PC-9 (cell line): ENCODE measurements at regions not wholly inside any gene's neighbourhood (a gene's known extent, or its start where the extent isn't known, plus 50 kb on each side); places are given as distances from the start of the nearest gene placed in this dataset.
A peak's percentile ranks its signal among the peaks of the same experiment; 100 is the strongest.

ENCODE experiments used
- BruUV-seq: library from RNA; stranded (reverse); fragments of 400-500 nt; replicated peaks from 2 replicates; lab custom pipeline; 2021; lab: Mats Ljungman, UMichigan
- CTCF ChIA-PET: fragments of 300-600 bp; sonication (Branson Sonifier 250); formaldehyde crosslinking; loops from one replicate; lab custom pipeline; 2022; ENCODE audit warnings: antibody characterized with exemption; lab: Charles Lee
- POLR2A ChIA-PET: fragments of 300-600 bp; sonication (Branson Sonifier 250); formaldehyde crosslinking; loops from one replicate; lab custom pipeline; 2022; ENCODE audit warnings: antibody characterized with exemption; ENCODE audit not compliant: unreplicated experiment; lab: Charles Lee
- DNase-seq, 2 experiments: peaks; one replicate each; pipeline versions ENCODE4 v3.0.0 to v3.0.0-alpha.2; 2015 to 2022; ENCODE audit warnings: mixed read lengths in 1 of 2
- H2AFZ ChIP-seq: fragments of 200-600 bp; sonication (generic); 2 replicates; pipeline ENCODE4 v1.8.1; 2017; ENCODE audit warnings: antibody characterized with exemption
- H3F3A ChIP-seq: fragments of 200-600 bp; sonication (generic); 2 replicates; pipeline ENCODE4 v1.8.1; 2017; ENCODE audit warnings: antibody characterized with exemption, mild to moderate bottlenecking, low read depth; ENCODE audit not compliant: insufficient read depth
- H3K27ac ChIP-seq: fragments of 200-600 bp; sonication (generic); 2 replicates; pipeline ENCODE4 v1.6.1; 2016; ENCODE audit warnings: mixed run types
- H3K27me3 ChIP-seq: fragments of 200-600 bp; sonication (generic); 2 replicates; pipeline ENCODE4 v1.6.1; 2016; ENCODE audit warnings: low read depth, mixed run types; ENCODE audit not compliant: insufficient read depth
- H3K36me3 ChIP-seq: fragments of 200-600 bp; sonication (generic); 2 replicates; pipeline ENCODE4 v1.6.1; 2016; ENCODE audit warnings: low read depth, mixed run types
- H3K4me1 ChIP-seq: fragments of 200-600 bp; sonication (generic); replicated peaks from 2 replicates; pipeline ENCODE4 v1.6.1; 2016; ENCODE audit warnings: mixed run types; ENCODE audit not compliant: insufficient read depth
- H3K4me2 ChIP-seq: fragments of 200-600 bp; sonication (generic); 2 replicates; pipeline ENCODE4 v1.6.1; 2017; ENCODE audit warnings: mixed run types
- H3K4me3 ChIP-seq: fragments of 200-600 bp; sonication (generic); 2 replicates; pipeline ENCODE4 v1.6.1; 2016; ENCODE audit warnings: mixed run types
- H3K79me2 ChIP-seq: fragments of 200-600 bp; sonication (generic); 2 replicates; pipeline ENCODE4 v1.6.1; 2017; ENCODE audit warnings: low read depth, mixed run types
- H3K9me2 ChIP-seq: fragments of 200-600 bp; sonication (generic); 2 replicates; pipeline ENCODE4 v1.8.1; 2017; ENCODE audit warnings: mild to moderate bottlenecking; ENCODE audit not compliant: insufficient read depth
- H3K9me3 ChIP-seq: fragments of 200-600 bp; sonication (generic); 2 replicates; pipeline ENCODE4 v1.8.1; 2016; ENCODE audit warnings: low read depth; ENCODE audit not compliant: insufficient read depth
- H4K20me1 ChIP-seq: fragments of 200-600 bp; sonication (generic); 2 replicates; pipeline ENCODE4 v1.8.1; 2017; ENCODE audit not compliant: insufficient read depth
- EZH2 ChIP-seq: fragments of 200-600 bp; sonication (generic); IDR thresholded peaks from 2 replicates; pipeline ENCODE4 v1.8.0; 2017; ENCODE audit warnings: antibody characterized with exemption, low read depth
- intact Hi-C: fragments of 100-400 bp; cut with micrococcal nuclease; formaldehyde crosslinking; loops from one replicate; pipeline ENCODE4 v1.10.0; 2022; ENCODE audit not compliant: unreplicated experiment
- TF ChIP-seq, protein P1 (sequence below): fragments of 200-600 bp; sonication (generic); conservative IDR thresholded peaks from 2 replicates; pipeline ENCODE4 v1.6.1; 2017; ENCODE audit warnings: mixed run types, antibody characterized with exemption, mild to moderate bottlenecking, moderate library complexity

DNA sequence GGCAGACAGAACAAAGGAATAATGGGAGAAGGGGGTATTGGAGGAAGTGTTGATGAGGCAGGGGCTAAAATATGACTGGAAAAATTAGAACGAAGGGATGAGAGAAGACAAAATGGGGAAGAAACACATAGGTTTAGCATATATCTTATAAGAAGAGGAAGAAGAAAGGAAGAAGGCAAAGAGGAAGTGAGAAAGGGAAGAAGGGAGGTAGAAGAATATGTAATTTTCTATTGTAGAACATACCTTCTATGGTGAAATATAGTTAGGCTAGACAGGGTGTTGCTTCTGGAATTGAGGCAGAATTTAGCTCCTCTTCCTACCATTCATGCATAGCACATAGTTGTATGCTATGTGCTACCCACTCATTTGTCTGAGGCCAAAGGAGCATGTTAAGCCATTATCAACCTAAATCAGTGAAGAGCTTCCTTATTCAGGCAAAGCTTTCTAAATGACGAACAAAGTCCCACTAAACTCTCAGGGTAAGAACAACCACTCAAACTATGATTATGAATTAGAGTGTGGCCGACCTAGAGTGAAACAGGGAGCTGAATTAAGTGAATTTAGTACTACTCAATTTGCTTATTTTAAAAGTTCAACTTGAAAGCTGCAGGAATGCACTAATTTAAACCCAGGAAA, 180.9 kb upstream of the GALNT5 start:
- ChIA-PET POLR2A (no interaction called here), CTCF (no interaction called here)
- intact Hi-C loops, result no loop called here
- H3K4me1 ChIP-seq, result no peaks in the 10 kb centered on the region
- no peaks in the 10 kb centered on the region for H3K9me2 ChIP-seq
- TF ChIP-seq, protein P1, sequence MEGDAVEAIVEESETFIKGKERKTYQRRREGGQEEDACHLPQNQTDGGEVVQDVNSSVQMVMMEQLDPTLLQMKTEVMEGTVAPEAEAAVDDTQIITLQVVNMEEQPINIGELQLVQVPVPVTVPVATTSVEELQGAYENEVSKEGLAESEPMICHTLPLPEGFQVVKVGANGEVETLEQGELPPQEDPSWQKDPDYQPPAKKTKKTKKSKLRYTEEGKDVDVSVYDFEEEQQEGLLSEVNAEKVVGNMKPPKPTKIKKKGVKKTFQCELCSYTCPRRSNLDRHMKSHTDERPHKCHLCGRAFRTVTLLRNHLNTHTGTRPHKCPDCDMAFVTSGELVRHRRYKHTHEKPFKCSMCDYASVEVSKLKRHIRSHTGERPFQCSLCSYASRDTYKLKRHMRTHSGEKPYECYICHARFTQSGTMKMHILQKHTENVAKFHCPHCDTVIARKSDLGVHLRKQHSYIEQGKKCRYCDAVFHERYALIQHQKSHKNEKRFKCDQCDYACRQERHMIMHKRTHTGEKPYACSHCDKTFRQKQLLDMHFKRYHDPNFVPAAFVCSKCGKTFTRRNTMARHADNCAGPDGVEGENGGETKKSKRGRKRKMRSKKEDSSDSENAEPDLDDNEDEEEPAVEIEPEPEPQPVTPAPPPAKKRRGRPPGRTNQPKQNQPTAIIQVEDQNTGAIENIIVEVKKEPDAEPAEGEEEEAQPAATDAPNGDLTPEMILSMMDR, result no peak
- TF ChIP-seq EZH2, result no peak
- no peaks in the 10 kb centered on the region for H3K79me2 ChIP-seq
- H3F3A ChIP-seq, result no peaks in the 10 kb centered on the region
- no TSS peak for BruUV-seq
- H3K4me3 ChIP-seq, result no peak overlapping the region
- H3K4me2 ChIP-seq, result no peak overlapping the region
- H3K9me3 ChIP-seq, result no peaks in the 10 kb centered on the region
- no peak overlapping the region for H3K27ac ChIP-seq
- DNase-seq, result no peak
- H2AFZ ChIP-seq, result 0 out of 2 replicates have a peak overlapping the region, but pooled peaks have one; percentile 22
- H3K36me3 ChIP-seq, result no peaks in the 10 kb centered on the region
- H3K27me3 ChIP-seq, result no peaks in the 10 kb centered on the region
- no peaks in the 10 kb centered on the region for H4K20me1 ChIP-seq

DNA sequence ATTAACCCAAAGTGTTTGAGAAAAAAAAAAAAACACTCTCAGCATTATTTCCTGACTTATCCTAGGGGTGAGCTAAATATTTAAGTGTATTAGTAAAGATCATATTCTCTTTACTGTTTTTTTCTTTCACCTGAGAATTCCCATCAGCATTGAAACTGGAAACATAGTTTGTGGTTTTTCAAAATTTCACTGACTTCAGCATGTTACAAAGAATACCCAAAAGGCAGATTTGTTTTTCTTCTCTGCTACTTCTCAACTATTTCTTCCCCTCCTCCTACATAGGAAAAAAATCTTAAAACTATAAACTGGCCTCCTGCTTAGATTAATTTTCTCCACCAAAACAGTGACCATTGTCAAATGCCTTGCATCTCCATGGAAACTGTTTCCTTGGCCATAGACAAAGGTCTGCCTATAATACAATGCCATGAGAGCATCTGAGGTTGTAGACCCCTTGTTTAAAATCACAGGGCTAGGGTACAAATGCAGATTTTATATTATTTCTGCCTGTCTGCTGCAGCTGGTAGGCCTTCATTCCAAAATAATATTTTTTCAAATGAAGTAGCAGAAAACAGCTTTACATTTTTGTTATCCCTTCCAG, 179.7 kb upstream of the GALNT5 start:
- Histone ChIP-seq H3K27ac (no peak overlapping the region), H3K9me2 (no peaks in the 10 kb centered on the region), H4K20me1 (no peaks in the 10 kb centered on the region), H3K27me3 (no peaks in the 10 kb centered on the region), H3K4me1 (no peaks in the 10 kb centered on the region), H3K79me2 (no peaks in the 10 kb centered on the region), H3F3A (no peaks in the 10 kb centered on the region), H2AFZ (no peak overlapping the region), H3K4me3 (no peak overlapping the region), H3K9me3 (no peaks in the 10 kb centered on the region), H3K36me3 (no peaks in the 10 kb centered on the region), H3K4me2 (no peak overlapping the region)
- intact Hi-C loops, result no loop called here
- no TSS peak for BruUV-seq
- DNase-seq, result no peak
- ChIA-PET POLR2A (no interaction called here), CTCF (no interaction called here)
- TF ChIP-seq EZH2, result no peak
- TF ChIP-seq, protein P1, result no peak

DNA sequence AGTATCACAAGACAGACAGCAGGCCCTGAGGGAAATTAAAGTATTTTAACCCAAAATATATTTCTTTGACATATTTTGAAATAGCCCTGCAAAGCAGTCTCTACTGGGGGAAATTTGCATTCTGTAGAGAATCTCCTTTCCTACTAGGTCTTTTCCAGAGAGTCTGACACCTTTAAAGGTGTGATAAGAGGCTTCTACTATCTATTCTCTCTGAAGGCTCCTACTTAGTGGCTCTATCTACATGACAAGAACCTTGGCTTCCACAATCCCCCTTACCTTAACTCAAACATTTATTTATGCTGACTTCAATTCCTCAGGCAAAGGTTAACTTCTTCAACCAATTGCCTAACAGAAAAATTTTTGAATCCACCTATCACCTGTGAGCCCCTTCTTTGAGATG, 174.6 kb upstream of the GALNT5 start:
- H3F3A ChIP-seq, result no peaks in the 10 kb centered on the region
- no peak overlapping the region for H3K4me3 ChIP-seq
- no peaks in the 10 kb centered on the region for H3K36me3 ChIP-seq
- no peaks in the 10 kb centered on the region for H3K79me2 ChIP-seq
- no TSS peak for BruUV-seq
- TF ChIP-seq EZH2, result no peak
- TF ChIP-seq, protein P1, result no peak
- no peak overlapping the region for H2AFZ ChIP-seq
- ChIA-PET POLR2A (no interaction called here), CTCF (no interaction called here)
- no peaks in the 10 kb centered on the region for H3K9me3 ChIP-seq
- no peaks in the 10 kb centered on the region for H3K27me3 ChIP-seq
- H3K27ac ChIP-seq, result no peak overlapping the region
- H4K20me1 ChIP-seq, result no peaks in the 10 kb centered on the region
- DNase-seq, result no peak
- no peak overlapping the region for H3K4me2 ChIP-seq
- intact Hi-C loops, result no loop called here
- H3K4me1 ChIP-seq, result no peaks in the 10 kb centered on the region
- H3K9me2 ChIP-seq, result no peaks in the 10 kb centered on the region
